GM19397 (cell line): ENCODE measurements at regions not wholly inside any gene's neighbourhood (a gene's known extent, or its start where the extent isn't known, plus 50 kb on each side); places are given as distances from the start of the nearest gene placed in this dataset.
"Not testable (repeated sequence)": the region's sequence is repeated elsewhere in the genome, so short reads cannot be mapped to it uniquely, and the experiment has no call there.

Experiments used
- ATAC-seq: cut with Tn5 transposase; IDR thresholded peaks from one replicate; pipeline ENCODE4 v1.9.1; 2021; ENCODE audit warnings: mild to moderate bottlenecking, moderate library complexity; ENCODE audit not compliant: unreplicated experiment

- not testable (repeated sequence) for ATAC-seq
These were observed 824.7 kb downstream of the LRRTM4 start for GRCh38 chr2:76697439-76697838.

DNA sequence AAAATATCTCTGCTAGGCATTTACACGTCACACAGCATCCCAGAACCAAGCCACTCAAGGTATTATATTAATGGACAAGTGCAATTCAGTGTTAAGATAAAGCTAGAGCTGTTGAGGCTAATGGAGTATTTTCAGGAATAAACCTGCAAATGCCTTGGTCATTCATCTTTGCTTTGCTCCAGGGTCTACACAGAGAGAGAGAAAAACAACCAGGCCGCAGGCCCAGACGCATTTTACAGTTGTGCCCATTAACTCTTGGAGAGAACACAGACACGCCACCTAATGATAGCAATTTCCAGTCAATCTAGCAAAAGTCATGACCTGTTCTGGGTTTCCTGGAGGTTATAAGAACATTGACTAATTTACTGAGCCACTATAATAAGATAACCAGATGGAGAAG lies 829.3 kb downstream of the LRRTM4 start:
- ATAC-seq, result no peak

GRCh38 chr2:76688732-76689131 lies 833.4 kb downstream of the LRRTM4 start:
- no peak for ATAC-seq

DNA sequence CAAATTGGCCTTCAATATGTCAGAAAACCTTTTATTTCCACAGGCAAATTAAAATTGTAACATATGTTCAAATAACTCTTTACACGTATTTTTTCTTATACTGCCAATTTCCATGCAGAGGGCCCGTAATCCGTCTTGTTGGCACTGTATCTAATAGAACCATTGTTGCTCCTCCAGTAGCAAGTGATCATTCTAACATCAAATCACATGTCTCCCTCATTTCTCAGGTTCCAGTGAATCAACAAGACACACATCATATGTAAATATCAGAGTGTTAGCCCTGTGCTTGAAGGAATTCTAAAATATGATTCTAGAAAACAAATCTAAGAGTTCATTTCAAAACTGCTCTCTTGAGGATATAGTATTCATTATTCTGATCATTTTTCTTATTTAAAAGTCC lies 834.3 kb downstream of the LRRTM4 start:
- ATAC-seq, result no peak

- ATAC-seq, result no peak
These were observed 837.4 kb downstream of the LRRTM4 start for GRCh38 chr2:76684756-76685155.

DNA sequence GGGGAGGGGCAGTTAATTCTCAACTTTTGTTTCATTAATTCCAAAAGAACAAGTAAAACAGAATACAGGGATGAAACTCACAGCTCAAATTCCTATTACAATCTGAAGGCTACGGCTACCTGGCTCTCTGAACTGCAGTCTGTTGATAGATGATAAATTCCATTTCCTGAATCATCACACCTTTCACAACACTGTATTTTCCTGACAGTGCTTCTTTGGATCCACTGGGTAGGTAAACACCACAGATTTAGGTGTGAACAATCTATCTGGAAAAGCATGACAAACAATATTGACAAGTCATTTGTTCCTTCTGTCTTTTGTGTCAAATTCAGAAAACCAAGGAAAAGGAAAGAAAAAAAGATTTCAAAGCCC lies 843.2 kb downstream of the LRRTM4 start:
- no peak for ATAC-seq

- ATAC-seq, result no peak
These were observed 843.7 kb downstream of the LRRTM4 start for GRCh38 chr2:76678383-76679024.

DNA sequence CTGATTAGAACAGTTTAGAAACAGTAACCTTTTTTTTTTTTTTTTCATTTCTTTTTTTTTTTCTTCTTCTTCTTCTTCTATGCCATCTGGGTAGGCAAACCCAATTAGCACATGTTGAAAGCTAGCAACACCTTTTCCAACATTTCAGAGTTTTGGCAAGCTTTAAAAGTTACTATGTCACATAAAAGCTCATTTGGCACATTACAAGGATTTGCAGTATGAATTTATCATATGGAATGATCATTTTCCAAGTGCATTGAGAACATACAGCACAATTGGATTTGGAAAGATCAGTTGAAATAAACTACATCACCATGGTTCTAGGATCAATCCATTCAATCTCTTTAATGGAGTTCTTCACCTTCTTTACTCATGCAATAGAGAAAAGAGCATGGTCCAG lies 847.0 kb downstream of the LRRTM4 start:
- no peak for ATAC-seq

DNA sequence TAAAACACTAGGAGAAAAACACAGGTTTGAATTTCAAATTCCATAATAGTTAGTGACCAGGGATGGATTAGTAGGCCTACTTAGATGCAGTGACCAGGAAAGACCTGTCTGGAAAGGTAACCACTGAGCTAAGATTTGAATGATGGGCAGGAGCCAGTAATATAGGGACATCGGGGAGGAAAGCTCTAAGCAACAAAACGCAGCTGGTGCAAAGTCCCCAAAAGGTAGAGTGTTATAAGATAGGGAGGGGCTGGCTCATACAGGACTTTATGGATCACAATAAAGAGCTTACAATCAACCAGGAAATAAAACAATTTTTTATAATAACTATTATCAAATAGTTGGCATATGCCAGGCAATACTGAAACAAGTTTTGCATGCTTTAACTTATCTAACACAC lies 849.4 kb downstream of the LRRTM4 start:
- ATAC-seq, result no peak

- no peak for ATAC-seq
These were observed 852.2 kb downstream of the LRRTM4 start for GRCh38 chr2:76669966-76670465.

- ATAC-seq, result no peak
These were observed 853.9 kb downstream of the LRRTM4 start for GRCh38 chr2:76668279-76668678.

DNA sequence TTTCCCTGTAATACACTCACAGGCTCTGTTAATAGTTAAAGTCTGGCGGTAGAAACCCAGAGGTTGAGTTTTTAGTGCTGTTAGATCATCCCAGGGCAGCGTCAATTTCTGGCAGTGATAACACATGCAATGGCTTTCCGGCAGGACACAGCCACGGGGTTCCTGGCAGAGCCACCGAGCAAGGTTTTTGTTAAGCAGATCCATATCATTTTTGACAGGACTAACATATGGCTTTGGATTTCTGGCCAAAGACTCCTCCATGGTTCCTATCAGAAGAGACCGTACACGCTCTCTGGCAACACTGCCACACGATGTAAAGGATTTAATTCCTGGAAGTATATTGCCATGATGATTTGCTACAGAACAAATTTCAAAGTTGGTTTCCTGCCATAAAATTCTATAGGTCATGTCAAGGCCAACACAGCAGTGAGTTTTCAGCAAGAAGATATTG lies 854.3 kb downstream of the LRRTM4 start:
- ATAC-seq, result no peak

DNA sequence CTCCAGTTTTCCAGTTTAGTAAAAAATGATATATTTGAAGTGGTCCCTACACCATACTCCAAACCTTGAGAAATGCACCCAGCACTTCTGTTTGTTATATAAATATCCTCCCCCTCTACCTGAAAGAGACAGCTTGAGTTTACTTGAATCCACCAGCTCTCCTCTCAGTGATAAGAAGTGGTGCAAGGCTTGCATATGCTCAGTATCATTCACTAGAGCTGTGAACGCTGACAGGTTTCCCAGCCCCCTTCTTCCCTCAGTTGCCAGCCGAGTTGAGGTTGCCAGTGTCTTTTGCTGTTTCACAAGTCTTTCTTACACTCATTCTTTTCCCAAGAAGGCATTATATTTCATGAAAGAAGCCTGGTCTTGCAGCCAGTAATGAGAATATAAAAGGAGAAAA lies 880.0 kb downstream of the LRRTM4 start:
- no peak for ATAC-seq

GRCh38 chr2:76641506-76641905 lies 880.7 kb downstream of the LRRTM4 start:
- ATAC-seq, result no peak

- ATAC-seq, result no peak
These were observed 881.3 kb downstream of the LRRTM4 start for GRCh38 chr2:76640905-76641304.

DNA sequence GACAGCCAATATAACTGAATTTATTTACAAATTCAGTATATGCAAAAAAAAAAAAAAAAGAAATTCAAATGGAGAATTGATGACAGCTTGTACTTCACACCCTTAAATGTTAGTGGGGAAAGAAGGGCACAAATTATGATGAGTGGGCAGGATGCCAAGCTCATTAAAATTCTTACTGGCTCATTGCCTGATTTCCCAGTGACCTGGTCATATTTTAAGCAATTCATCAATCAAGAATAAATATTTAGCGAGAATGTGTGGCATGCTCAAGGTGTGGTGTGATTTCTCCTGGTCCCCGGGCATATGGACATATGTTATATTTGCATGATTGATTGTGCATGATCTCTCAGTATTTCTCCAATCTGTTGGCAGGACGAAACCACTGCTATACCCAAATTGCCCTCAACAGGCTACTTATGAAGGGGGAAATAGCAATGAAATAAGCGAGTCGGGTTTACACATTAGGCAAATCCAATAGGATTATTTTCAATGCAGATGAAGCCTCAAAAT lies 883.0 kb downstream of the LRRTM4 start:
- ATAC-seq, result no peak

GRCh38 chr2:76633276-76633921 lies 888.8 kb downstream of the LRRTM4 start:
- no peak for ATAC-seq

DNA sequence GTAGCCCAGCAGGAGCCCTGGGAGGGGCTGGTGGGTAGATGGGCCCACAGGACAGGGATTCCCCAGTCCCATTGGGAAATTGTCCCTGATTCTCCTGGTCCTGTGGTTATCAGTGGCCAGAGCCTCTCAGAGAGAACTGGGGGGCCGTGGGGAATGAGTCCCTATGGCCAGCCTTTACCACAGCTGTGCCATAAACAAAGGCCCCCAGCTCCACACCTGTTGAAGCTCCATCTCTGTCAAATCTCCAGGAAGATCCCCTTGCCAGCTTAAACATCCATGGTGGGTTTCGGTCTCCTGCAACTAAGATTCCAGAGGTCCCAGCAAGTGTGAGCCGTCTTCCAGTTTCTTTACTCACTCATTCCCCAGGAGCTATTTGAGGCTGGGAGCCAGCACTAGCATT lies 897.1 kb downstream of the LRRTM4 start:
- no peak for ATAC-seq

- no peak for ATAC-seq
These were observed 902.6 kb upstream of the GCFC2 start for GRCh38 chr2:76613330-76613729.

- no peak for ATAC-seq
These were observed 902.0 kb upstream of the GCFC2 start for GRCh38 chr2:76612764-76613163.

DNA sequence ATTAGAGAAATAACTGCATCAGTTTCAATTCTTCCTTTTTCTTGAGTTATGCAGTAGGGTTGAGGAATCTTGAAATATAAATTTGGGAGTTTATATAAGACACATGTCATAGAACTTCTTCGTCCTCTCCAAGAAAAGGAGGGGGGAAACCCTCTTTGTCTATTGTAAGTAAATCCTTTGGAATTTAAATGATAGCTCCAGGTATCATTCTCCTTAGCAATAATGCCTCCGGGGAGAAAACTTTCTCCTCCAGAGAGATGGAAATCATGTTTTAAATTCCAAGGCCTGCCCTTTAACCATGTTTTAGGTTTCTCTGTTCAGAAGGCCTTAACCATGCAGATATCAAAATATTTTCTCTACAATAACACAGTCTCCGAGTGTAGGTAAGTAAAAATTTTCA lies 899.7 kb upstream of the GCFC2 start:
- ATAC-seq, result no peak

- ATAC-seq, result peak; percentile 91
These were observed 889.1 kb upstream of the GCFC2 start for GRCh38 chr2:76599732-76600368.
